HCT116 (cell line): ENCODE measurements at regions not wholly inside any gene's neighbourhood (a gene's known extent, or its start where the extent isn't known, plus 50 kb on each side); places are given as distances from the start of the nearest gene placed in this dataset.

Experiments used
- ATAC-seq: fragments of 200-7000 bp; cut with Tn5 transposase; 2 replicates; pipeline ENCODE4 v1.9.1; 2020; ENCODE audit warnings: mild to moderate bottlenecking, moderate library complexity
- BruUV-seq: library from RNA; stranded (reverse); fragments of 400-500 nt; replicated peaks from 2 replicates; lab custom pipeline; 2021; lab: Mats Ljungman, UMichigan
- CTCF ChIA-PET: fragments of 300-600 bp; sonication (Branson Sonifier 250); formaldehyde crosslinking; loops from one replicate; lab custom pipeline; 2021; ENCODE audit warnings: antibody characterized with exemption; lab: Charles Lee
- POLR2A ChIA-PET: fragments of 300-600, 350-600 bp; sonication (Branson Sonifier 250); formaldehyde crosslinking; loops from one replicate; lab custom pipeline; 2021; ENCODE audit warnings: antibody characterized with exemption; lab: Charles Lee
- RAD21 ChIA-PET, 2 experiments: fragments of 300-600 bp; sonication (Branson Sonifier 250); formaldehyde crosslinking; loops; one replicate each; lab custom pipeline; 2023; ENCODE audit warnings: low total read pairs in 2 of 2; ENCODE audit not compliant: uncharacterized antibody in 2 of 2, unreplicated experiment in 2 of 2, low non-redundant PET in 1 of 2; lab: Charles Lee
- DNase-seq: peaks from one replicate; pipeline ENCODE4 v3.0.0-alpha.2; 2010; ENCODE audit warnings: low read depth, low spot score
- H2AFZ ChIP-seq: fragments of 200-600 bp; shearing (Covaris generic), sonication (generic); 2 replicates; pipeline ENCODE4 v1.6.1; 2017; ENCODE audit warnings: low read depth, mixed run types, mixed read lengths, antibody characterized with exemption, low read length; ENCODE audit not compliant: poor library complexity, severe bottlenecking
- H3K27ac ChIP-seq: 2 replicates; pipeline ENCODE4 v1.5.1; 2012; ENCODE audit warnings: low read depth, low read length
- H3K27me3 ChIP-seq: fragments of 200-600 bp; sonication (generic); 2 replicates; pipeline ENCODE4 v1.6.1; 2016; ENCODE audit warnings: mixed run types, low read length, mixed read lengths; ENCODE audit not compliant: insufficient read depth
- H3K36me3 ChIP-seq, 2 experiments: fragments of 200-500 bp in 1 of 2; fragments of 200-600 bp in 1 of 2; sonication (Bioruptor generic) in 1 of 2; sonication (generic) in 1 of 2; 2 replicates each; pipeline versions ENCODE4 v1.5.1 to v1.6.1; 2014 to 2016; ENCODE audit warnings: low read length in 2 of 2, inconsistent platforms in 1 of 2, mixed read lengths in 1 of 2, mixed run types in 1 of 2; ENCODE audit not compliant: insufficient read depth in 2 of 2, control insufficient read depth in 1 of 2
- H3K4me1 ChIP-seq, 2 experiments: fragments of 200-600 bp in 1 of 2; sonication (generic) in 1 of 2; 2 replicates each; pipeline versions ENCODE4 v1.5.1 to v1.6.1; 2012 to 2017; ENCODE audit warnings: low read length in 2 of 2, inconsistent platforms in 1 of 2, mild to moderate bottlenecking in 1 of 2, mixed read lengths in 1 of 2, mixed run types in 1 of 2, moderate library complexity in 1 of 2; ENCODE audit not compliant: insufficient read depth in 2 of 2, control insufficient read depth in 1 of 2
- H3K4me2 ChIP-seq: fragments of 200-600 bp; sonication (generic); 2 replicates; pipeline ENCODE4 v1.6.1; 2017; ENCODE audit warnings: mixed run types, low read length, mixed read lengths
- H3K4me3 ChIP-seq, 2 experiments: fragments of 200-600 bp in 1 of 2; sonication (generic) in 1 of 2; replicated peaks in 1 of 2; 2 replicates each; pipeline ENCODE4 v1.5.1; 2011 to 2016; ENCODE audit warnings: low read length in 2 of 2, control low read depth in 1 of 2, low read depth in 1 of 2, mild to moderate bottlenecking in 1 of 2, mixed read lengths in 1 of 2, mixed run types in 1 of 2
- H3K79me2 ChIP-seq: fragments of 200-600 bp; sonication (generic); 2 replicates; pipeline ENCODE4 v1.6.1; 2017; ENCODE audit warnings: mild to moderate bottlenecking, mixed run types, low read length, moderate library complexity, mixed read lengths; ENCODE audit not compliant: insufficient read depth
- H3K9ac ChIP-seq: fragments of 200-600 bp; sonication (generic); 2 replicates; pipeline ENCODE4 v1.6.1; 2016; ENCODE audit warnings: low read length, mixed read lengths
- H3K9me2 ChIP-seq: fragments of 200-600 bp; sonication (generic), shearing (Covaris generic); 2 replicates; pipeline ENCODE4 v1.6.1; 2017; ENCODE audit warnings: mixed run types, mild to moderate bottlenecking, moderate library complexity; ENCODE audit not compliant: insufficient read depth
- H3K9me3 ChIP-seq, 2 experiments: fragments of 200-500 bp in 1 of 2; fragments of 200-600 bp in 1 of 2; sonication (Bioruptor generic) in 1 of 2; sonication (generic) in 1 of 2; 2 replicates each; pipeline ENCODE4 v1.6.1; 2014 to 2017; ENCODE audit warnings: low read length in 2 of 2, mixed read lengths in 2 of 2, inconsistent platforms in 1 of 2, low read depth in 1 of 2, mild to moderate bottlenecking in 1 of 2, mixed run types in 1 of 2, moderate library complexity in 1 of 2; ENCODE audit not compliant: control insufficient read depth in 1 of 2, insufficient read depth in 1 of 2
- H4K20me1 ChIP-seq: fragments of 200-600 bp; sonication (generic), shearing (Covaris generic); 2 replicates; pipeline ENCODE4 v1.6.1; 2017; ENCODE audit warnings: mixed run types, mild to moderate bottlenecking, moderate library complexity; ENCODE audit not compliant: insufficient read depth
- EGR1 ChIP-seq: IDR thresholded peaks from 2 replicates; pipeline ENCODE4 v1.6.1; 2012; ENCODE audit warnings: low read depth
- EZH2 ChIP-seq: fragments of 200-600 bp; sonication (generic); IDR thresholded peaks from 2 replicates; pipeline ENCODE4 v1.6.1; 2017; ENCODE audit warnings: antibody characterized with exemption, mixed run types
- EZH2phosphoT487 ChIP-seq: fragments of 200-600 bp; IDR thresholded peaks from 2 replicates; pipeline ENCODE4 v1.6.1; 2018; ENCODE audit warnings: antibody characterized with exemption, borderline replicate concordance
- FOSL1 ChIP-seq: IDR thresholded peaks from 2 replicates; pipeline ENCODE4 v1.6.1; 2012; ENCODE audit warnings: low read depth
- JUND ChIP-seq: IDR thresholded peaks from 2 replicates; pipeline ENCODE4 v1.6.1; 2012
- MAX ChIP-seq: IDR thresholded peaks from 2 replicates; pipeline ENCODE4 v1.6.1; 2012
- POLR2AphosphoS5 ChIP-seq: IDR thresholded peaks from 2 replicates; pipeline ENCODE4 v1.6.1; 2011; ENCODE audit warnings: mild to moderate bottlenecking, low read depth, low read length, moderate library complexity
- RAD21 ChIP-seq: IDR thresholded peaks from 2 replicates; pipeline ENCODE4 v1.6.1; 2012; ENCODE audit warnings: low read depth, mild to moderate bottlenecking
- SIN3A ChIP-seq: IDR thresholded peaks from 2 replicates; pipeline ENCODE4 v1.6.1; 2012; ENCODE audit warnings: low read depth
- SP1 ChIP-seq: IDR thresholded peaks from 2 replicates; pipeline ENCODE4 v1.6.1; 2012; ENCODE audit warnings: low read depth
- SRF ChIP-seq: IDR thresholded peaks from 2 replicates; pipeline ENCODE4 v1.6.1; 2012; ENCODE audit warnings: low read depth
- TCF7L2 ChIP-seq: IDR thresholded peaks from 2 replicates; pipeline ENCODE4 v1.7.0; 2011; ENCODE audit warnings: borderline replicate concordance, inconsistent platforms; ENCODE audit not compliant: insufficient read depth, insufficient read length; ENCODE audit errors: extremely low read depth
- YY1 ChIP-seq: IDR thresholded peaks from 2 replicates; pipeline ENCODE4 v1.6.1; 2011; ENCODE audit warnings: low read length, low read depth, moderate library complexity, mild to moderate bottlenecking; ENCODE audit not compliant: insufficient replicate concordance; ENCODE audit errors: extremely low read depth
- ZFX ChIP-seq: fragments of 450-650 bp; IDR thresholded peaks from 2 replicates; pipeline ENCODE4 v1.6.1; 2017
- ZNF274 ChIP-seq: fragments of 200-500 bp; sonication (Bioruptor generic); IDR thresholded peaks from 2 replicates; pipeline ENCODE4 v1.6.1; 2014; ENCODE audit warnings: mild to moderate bottlenecking, low read depth, low read length, inconsistent platforms
- intact Hi-C: fragments of 100-400 bp; cut with micrococcal nuclease; formaldehyde crosslinking; loops from 2 replicates; pipeline ENCODE4 v1.10.0; 2022
- TF ChIP-seq, protein P1 (sequence below): IDR thresholded peaks from 2 replicates; pipeline ENCODE4 v1.6.1; 2011; ENCODE audit warnings: mild to moderate bottlenecking, low read length, moderate library complexity; ENCODE audit not compliant: insufficient replicate concordance; ENCODE audit errors: extremely low read depth
- TF ChIP-seq, protein P2 (sequence below), 3 experiments: fragments of 200-600 bp in 1 of 3; sonication (generic) in 1 of 3; IDR thresholded peaks in 2 of 3; conservative IDR thresholded peaks in 1 of 3; 2 replicates each; pipeline ENCODE4 v1.5.1; 2012 to 2017; ENCODE audit warnings: low read depth in 2 of 3, low read length in 2 of 3, antibody characterized with exemption in 1 of 3, borderline replicate concordance in 1 of 3, control low read depth in 1 of 3, mild to moderate bottlenecking in 1 of 3, mixed read lengths in 1 of 3, mixed run types in 1 of 3, moderate library complexity in 1 of 3; ENCODE audit not compliant: insufficient read depth in 1 of 3

DNA sequence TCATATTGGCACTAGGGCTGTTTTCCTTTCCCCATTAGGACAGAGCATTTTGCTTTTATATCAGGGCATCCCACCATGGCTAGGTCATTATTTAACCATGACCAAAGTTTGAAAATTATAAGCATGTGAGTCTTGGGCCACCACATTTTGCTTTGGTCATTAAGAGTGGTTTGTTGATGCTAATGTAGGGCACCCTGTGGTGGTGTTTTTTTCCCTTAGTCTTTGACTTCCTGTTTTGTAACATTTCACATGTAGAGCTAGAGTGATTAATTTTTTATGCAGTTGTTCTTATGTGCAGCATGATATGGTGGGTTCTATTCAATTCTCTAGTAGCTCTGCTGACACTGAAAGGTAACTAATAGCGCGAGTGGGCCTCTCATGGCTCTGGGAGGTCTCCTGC lies 249.6 kb upstream of the ROBO1 start:
- Histone ChIP-seq H3K9ac (no peak overlapping the region), H3K9me2 (no peaks in the 10 kb centered on the region), H2AFZ (no peak overlapping the region), H3K4me3 (no peak overlapping the region), H3K79me2 (no peaks in the 10 kb centered on the region), H4K20me1 (no peaks in the 10 kb centered on the region), H3K27ac (no peak overlapping the region), H3K4me2 (no peak overlapping the region), H3K4me1 (no peaks in the 10 kb centered on the region), H3K36me3 (no peaks in the 10 kb centered on the region), H3K27me3 (no peaks in the 10 kb centered on the region), H3K9me3 (peaks cover 0 to 11% of the 10 kb centered on the region in 2 experiments; a peak in 3 of 4 replicates)
- TF ChIP-seq EZH2phosphoT487 = no peak
- TF ChIP-seq SP1 = no peak
- no peak for TF ChIP-seq FOSL1
- TF ChIP-seq, protein P1, sequence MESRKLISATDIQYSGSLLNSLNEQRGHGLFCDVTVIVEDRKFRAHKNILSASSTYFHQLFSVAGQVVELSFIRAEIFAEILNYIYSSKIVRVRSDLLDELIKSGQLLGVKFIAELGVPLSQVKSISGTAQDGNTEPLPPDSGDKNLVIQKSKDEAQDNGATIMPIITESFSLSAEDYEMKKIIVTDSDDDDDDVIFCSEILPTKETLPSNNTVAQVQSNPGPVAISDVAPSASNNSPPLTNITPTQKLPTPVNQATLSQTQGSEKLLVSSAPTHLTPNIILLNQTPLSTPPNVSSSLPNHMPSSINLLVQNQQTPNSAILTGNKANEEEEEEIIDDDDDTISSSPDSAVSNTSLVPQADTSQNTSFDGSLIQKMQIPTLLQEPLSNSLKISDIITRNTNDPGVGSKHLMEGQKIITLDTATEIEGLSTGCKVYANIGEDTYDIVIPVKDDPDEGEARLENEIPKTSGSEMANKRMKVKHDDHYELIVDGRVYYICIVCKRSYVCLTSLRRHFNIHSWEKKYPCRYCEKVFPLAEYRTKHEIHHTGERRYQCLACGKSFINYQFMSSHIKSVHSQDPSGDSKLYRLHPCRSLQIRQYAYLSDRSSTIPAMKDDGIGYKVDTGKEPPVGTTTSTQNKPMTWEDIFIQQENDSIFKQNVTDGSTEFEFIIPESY = no peak
- no peak for TF ChIP-seq MAX
- TF ChIP-seq, protein P2, sequence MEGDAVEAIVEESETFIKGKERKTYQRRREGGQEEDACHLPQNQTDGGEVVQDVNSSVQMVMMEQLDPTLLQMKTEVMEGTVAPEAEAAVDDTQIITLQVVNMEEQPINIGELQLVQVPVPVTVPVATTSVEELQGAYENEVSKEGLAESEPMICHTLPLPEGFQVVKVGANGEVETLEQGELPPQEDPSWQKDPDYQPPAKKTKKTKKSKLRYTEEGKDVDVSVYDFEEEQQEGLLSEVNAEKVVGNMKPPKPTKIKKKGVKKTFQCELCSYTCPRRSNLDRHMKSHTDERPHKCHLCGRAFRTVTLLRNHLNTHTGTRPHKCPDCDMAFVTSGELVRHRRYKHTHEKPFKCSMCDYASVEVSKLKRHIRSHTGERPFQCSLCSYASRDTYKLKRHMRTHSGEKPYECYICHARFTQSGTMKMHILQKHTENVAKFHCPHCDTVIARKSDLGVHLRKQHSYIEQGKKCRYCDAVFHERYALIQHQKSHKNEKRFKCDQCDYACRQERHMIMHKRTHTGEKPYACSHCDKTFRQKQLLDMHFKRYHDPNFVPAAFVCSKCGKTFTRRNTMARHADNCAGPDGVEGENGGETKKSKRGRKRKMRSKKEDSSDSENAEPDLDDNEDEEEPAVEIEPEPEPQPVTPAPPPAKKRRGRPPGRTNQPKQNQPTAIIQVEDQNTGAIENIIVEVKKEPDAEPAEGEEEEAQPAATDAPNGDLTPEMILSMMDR (IDR thresholded peaks at IDR 0.05 in 2 of 3, conservative IDR thresholded peaks at IDR 0.05 in 1 of 3; ENCODE audit: borderline replicate concordance in 1 of 3, insufficient read depth in 1 of 3, low read depth in 2 of 3, low read length in 2 of 3) = no peak
- TF ChIP-seq SIN3A = no peak
- no peak for TF ChIP-seq TCF7L2
- TF ChIP-seq ZNF274 = no peak
- no peak for TF ChIP-seq EZH2
- TF ChIP-seq RAD21 = no peak
- no peak for TF ChIP-seq ZFX
- TF ChIP-seq POLR2AphosphoS5 = no peak
- no peak for TF ChIP-seq YY1
- no peak for TF ChIP-seq JUND
- no peak for TF ChIP-seq SRF
- TF ChIP-seq EGR1 = no peak
- ChIA-PET CTCF (no interaction called here), POLR2A (no interaction called here), RAD21 (no interaction called here)
- ATAC-seq (no peak), DNase-seq (no peak)
- no TSS peak for BruUV-seq
- intact Hi-C loops = no loop called here
